ENCODE measurements at regions not wholly inside any gene's neighbourhood (a gene's known extent, or its start where the extent isn't known, plus 50 kb on each side); places are given as distances from the start of the nearest gene placed in this dataset.

DNA sequence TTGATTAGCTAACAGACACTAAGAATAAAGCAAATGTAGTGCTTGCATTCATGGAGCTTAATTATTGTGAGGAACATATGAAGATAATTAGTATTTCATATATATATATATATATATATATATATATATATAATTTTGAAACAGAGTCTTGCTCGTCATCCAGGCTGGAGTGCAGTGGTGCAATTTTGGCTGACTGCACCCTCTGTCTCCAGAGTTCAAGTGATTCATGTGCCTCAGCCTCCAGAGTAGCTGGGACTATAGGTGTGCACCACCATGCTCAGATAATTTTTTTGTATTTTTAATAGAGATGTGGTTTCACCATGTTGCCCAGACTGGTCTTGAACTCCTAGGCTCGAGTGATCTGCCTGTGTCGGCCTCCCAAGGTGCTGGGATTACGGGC is 1091.6 kb upstream of the TMEM132C start:
- peaks cover 12% of the 10 kb centered on the region for H3K9me3 ChIP-seq (ENCODE audit: severe bottlenecking)
- H3K36me3 ChIP-seq (ENCODE audit: low read depth) = no peaks in the 10 kb centered on the region
- H3K27me3 ChIP-seq (ENCODE audit: insufficient read depth, poor library complexity, severe bottlenecking) = no peaks in the 10 kb centered on the region
- TF ChIP-seq, protein P1, sequence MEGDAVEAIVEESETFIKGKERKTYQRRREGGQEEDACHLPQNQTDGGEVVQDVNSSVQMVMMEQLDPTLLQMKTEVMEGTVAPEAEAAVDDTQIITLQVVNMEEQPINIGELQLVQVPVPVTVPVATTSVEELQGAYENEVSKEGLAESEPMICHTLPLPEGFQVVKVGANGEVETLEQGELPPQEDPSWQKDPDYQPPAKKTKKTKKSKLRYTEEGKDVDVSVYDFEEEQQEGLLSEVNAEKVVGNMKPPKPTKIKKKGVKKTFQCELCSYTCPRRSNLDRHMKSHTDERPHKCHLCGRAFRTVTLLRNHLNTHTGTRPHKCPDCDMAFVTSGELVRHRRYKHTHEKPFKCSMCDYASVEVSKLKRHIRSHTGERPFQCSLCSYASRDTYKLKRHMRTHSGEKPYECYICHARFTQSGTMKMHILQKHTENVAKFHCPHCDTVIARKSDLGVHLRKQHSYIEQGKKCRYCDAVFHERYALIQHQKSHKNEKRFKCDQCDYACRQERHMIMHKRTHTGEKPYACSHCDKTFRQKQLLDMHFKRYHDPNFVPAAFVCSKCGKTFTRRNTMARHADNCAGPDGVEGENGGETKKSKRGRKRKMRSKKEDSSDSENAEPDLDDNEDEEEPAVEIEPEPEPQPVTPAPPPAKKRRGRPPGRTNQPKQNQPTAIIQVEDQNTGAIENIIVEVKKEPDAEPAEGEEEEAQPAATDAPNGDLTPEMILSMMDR (IDR thresholded peaks at IDR 0.05; ENCODE audit: poor library complexity, severe bottlenecking) = no peak
- no peak overlapping the region for H3K27ac ChIP-seq (ENCODE audit: poor library complexity, severe bottlenecking)
- H3K4me1 ChIP-seq (ENCODE audit: insufficient read depth, poor library complexity, severe bottlenecking) = no peaks in the 10 kb centered on the region
- no peak for DNase-seq (ENCODE audit: low spot score)
- ATAC-seq (ENCODE audit: low read depth) = no peak
- no peak overlapping the region for H3K4me3 ChIP-seq (ENCODE audit: severe bottlenecking)

DNA sequence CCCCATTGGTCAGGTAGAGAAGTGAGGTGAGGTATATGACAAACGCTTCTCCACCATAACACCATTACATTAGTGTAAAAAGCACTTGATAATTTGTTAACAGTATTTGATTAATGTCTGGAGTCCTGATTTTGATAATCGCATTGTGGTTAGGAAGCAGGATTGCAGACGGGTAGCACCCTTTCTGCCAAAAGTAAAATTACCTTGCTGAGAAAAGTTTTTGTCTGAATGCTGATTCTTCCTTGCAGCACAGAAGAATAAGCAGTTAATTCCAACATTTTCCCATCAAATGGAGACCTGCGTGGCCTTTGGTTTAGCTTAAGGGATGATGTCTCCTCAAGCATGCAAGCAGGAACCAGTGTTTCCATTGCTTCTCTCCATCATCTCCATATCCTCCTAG is 1090.2 kb upstream of the TMEM132C start:
- Histone ChIP-seq H3K27me3 (ENCODE audit: insufficient read depth, poor library complexity, severe bottlenecking) (no peaks in the 10 kb centered on the region), H3K36me3 (ENCODE audit: low read depth) (no peaks in the 10 kb centered on the region), H3K4me3 (ENCODE audit: severe bottlenecking) (no peak overlapping the region), H3K9me3 (ENCODE audit: severe bottlenecking) (peaks cover 12% of the 10 kb centered on the region), H3K27ac (ENCODE audit: poor library complexity, severe bottlenecking) (no peak overlapping the region), H3K4me1 (ENCODE audit: insufficient read depth, poor library complexity, severe bottlenecking) (no peaks in the 10 kb centered on the region)
- DNase-seq (ENCODE audit: low spot score) (no peak), ATAC-seq (ENCODE audit: low read depth) (no peak)
- TF ChIP-seq, protein P1 (IDR thresholded peaks at IDR 0.05; ENCODE audit: poor library complexity, severe bottlenecking) = no peak

DNA sequence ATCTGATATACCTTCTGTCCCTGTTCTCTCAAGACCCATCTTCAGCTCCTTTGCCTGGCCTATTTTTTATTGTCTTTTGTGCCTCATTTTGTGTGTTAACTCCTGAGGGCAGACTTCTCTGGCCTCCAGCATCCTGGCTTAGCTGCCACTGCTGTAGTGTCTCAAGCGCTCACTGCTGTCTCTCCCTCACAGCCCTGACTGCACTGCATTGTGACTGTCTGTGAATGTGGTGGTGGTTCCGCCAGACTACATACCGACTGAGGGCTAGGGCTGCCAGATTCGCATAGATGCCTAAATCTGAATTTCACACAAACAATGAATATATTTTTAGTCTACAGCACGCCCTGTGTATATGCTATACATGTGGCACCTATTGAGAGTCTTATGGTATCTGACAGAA is 1088.9 kb upstream of the TMEM132C start:
- ATAC-seq (ENCODE audit: low read depth) = no peak
- DNase-seq (ENCODE audit: low spot score) = no peak
- no peaks in the 10 kb centered on the region for H3K4me1 ChIP-seq (ENCODE audit: insufficient read depth, poor library complexity, severe bottlenecking)
- no peaks in the 10 kb centered on the region for H3K27me3 ChIP-seq (ENCODE audit: insufficient read depth, poor library complexity, severe bottlenecking)
- no peak overlapping the region for H3K4me3 ChIP-seq (ENCODE audit: severe bottlenecking)
- TF ChIP-seq, protein P1 (IDR thresholded peaks at IDR 0.05; ENCODE audit: poor library complexity, severe bottlenecking) = no peak
- no peaks in the 10 kb centered on the region for H3K36me3 ChIP-seq (ENCODE audit: low read depth)
- H3K9me3 ChIP-seq (ENCODE audit: severe bottlenecking) = peaks cover 12% of the 10 kb centered on the region
- H3K27ac ChIP-seq (ENCODE audit: poor library complexity, severe bottlenecking) = no peak overlapping the region

DNA sequence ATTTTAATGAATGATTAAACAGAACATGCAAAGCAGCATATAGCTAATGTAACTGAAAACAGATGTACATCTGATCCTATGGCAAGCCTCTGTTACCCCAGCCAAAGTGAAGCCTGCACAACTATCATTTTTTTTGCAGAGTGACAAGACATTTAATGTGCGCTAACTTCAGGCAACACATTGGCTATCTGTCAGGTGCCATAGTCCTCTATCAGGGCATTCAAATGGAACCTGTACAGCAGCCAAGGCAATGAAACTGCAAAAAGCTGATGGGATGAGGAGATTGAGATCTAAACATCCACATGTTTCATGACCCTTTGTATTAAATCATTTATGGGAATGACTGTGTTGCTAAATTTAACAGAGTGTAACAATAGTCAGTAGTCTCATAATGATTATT is 1088.5 kb upstream of the TMEM132C start:
- peaks cover 12% of the 10 kb centered on the region for H3K9me3 ChIP-seq (ENCODE audit: severe bottlenecking)
- TF ChIP-seq, protein P1 (IDR thresholded peaks at IDR 0.05; ENCODE audit: poor library complexity, severe bottlenecking) = no peak
- no peaks in the 10 kb centered on the region for H3K4me1 ChIP-seq (ENCODE audit: insufficient read depth, poor library complexity, severe bottlenecking)
- DNase-seq (ENCODE audit: low spot score) = no peak
- H3K36me3 ChIP-seq (ENCODE audit: low read depth) = no peaks in the 10 kb centered on the region
- no peak overlapping the region for H3K4me3 ChIP-seq (ENCODE audit: severe bottlenecking)
- no peak overlapping the region for H3K27ac ChIP-seq (ENCODE audit: poor library complexity, severe bottlenecking)
- H3K27me3 ChIP-seq (ENCODE audit: insufficient read depth, poor library complexity, severe bottlenecking) = no peaks in the 10 kb centered on the region
- no peak for ATAC-seq (ENCODE audit: low read depth)

DNA sequence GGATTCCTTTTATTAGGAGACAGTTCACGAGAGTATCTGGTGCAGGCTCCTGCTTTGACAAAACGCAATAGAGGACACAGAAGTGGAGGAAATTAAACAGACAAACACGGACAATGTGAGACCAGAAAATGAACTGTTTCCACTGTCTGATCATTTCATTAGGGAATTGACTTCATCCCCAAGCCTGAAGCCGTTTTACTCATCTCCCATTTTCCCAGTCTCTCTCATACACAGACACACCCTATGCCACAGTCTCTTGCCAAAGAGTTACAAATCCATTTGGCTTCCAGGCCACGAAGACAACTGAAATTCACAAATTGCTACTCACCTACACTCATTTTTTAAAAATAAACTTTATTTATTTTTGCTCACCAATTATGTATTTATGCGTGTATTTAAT is 1087.8 kb upstream of the TMEM132C start:
- H3K36me3 ChIP-seq (ENCODE audit: low read depth) = no peaks in the 10 kb centered on the region
- DNase-seq (ENCODE audit: low spot score) = no peak
- H3K27me3 ChIP-seq (ENCODE audit: insufficient read depth, poor library complexity, severe bottlenecking) = no peaks in the 10 kb centered on the region
- H3K27ac ChIP-seq (ENCODE audit: poor library complexity, severe bottlenecking) = no peak overlapping the region
- no peaks in the 10 kb centered on the region for H3K4me1 ChIP-seq (ENCODE audit: insufficient read depth, poor library complexity, severe bottlenecking)
- TF ChIP-seq, protein P1 (IDR thresholded peaks at IDR 0.05; ENCODE audit: poor library complexity, severe bottlenecking) = no peak
- peaks cover 12% of the 10 kb centered on the region for H3K9me3 ChIP-seq (ENCODE audit: severe bottlenecking)
- no peak for ATAC-seq (ENCODE audit: low read depth)
- no peak overlapping the region for H3K4me3 ChIP-seq (ENCODE audit: severe bottlenecking)
